ENCODE measurements at regions not wholly inside any gene's neighbourhood (a gene's known extent, or its start where the extent isn't known, plus 50 kb on each side); places are given as distances from the start of the nearest gene placed in this dataset.

DNA sequence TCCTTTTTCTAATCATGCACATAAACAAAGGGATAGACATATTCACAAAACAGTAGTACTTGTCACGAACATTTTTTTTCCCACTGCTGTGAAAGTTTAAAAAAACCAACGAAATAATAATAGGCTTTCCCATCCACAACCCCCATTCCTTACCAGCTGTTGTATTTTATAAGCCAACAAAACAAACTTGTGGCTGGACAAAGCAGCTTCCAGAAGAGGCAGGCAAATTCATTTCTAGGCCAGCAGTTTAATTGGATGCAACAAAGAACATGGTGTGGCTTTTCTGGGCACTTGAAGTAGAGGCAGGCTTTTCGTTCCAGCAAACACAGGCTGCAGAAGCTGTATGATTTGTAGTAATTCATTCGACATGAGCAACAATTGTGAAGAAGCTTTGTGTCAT is 56.0 kb upstream of the FAM20A start:
- TF ChIP-seq, protein P1, sequence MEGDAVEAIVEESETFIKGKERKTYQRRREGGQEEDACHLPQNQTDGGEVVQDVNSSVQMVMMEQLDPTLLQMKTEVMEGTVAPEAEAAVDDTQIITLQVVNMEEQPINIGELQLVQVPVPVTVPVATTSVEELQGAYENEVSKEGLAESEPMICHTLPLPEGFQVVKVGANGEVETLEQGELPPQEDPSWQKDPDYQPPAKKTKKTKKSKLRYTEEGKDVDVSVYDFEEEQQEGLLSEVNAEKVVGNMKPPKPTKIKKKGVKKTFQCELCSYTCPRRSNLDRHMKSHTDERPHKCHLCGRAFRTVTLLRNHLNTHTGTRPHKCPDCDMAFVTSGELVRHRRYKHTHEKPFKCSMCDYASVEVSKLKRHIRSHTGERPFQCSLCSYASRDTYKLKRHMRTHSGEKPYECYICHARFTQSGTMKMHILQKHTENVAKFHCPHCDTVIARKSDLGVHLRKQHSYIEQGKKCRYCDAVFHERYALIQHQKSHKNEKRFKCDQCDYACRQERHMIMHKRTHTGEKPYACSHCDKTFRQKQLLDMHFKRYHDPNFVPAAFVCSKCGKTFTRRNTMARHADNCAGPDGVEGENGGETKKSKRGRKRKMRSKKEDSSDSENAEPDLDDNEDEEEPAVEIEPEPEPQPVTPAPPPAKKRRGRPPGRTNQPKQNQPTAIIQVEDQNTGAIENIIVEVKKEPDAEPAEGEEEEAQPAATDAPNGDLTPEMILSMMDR (IDR thresholded peaks at IDR 0.05) = no peak
- no peak for TF ChIP-seq POLR2A (IDR thresholded peaks at IDR 0.05)

Measured in lower leg skin (tissue), 3 donors.